Prostate gland (tissue), 2 donors: ENCODE measurements at regions not wholly inside any gene's neighbourhood (a gene's known extent, or its start where the extent isn't known, plus 50 kb on each side); places are given as distances from the start of the nearest gene placed in this dataset.

Experiments
- CTCF ChIP-seq, 4 experiments: fragments of 200-600 bp in 2 of 4; fragments of 450-650 bp in 2 of 4; sonication (generic) in 2 of 4; IDR thresholded peaks; 1 replicate in 3 of 4; 2 replicates in 1 of 4; pipeline ENCODE4 v1.5.1; 2016 to 2019; ENCODE audit warnings: antibody characterized with exemption in 4 of 4, mild to moderate bottlenecking in 2 of 4, moderate library complexity in 2 of 4
- POLR2A ChIP-seq: fragments of 450-650 bp; IDR thresholded peaks from one replicate; pipeline ENCODE4 v1.6.1; 2016; ENCODE audit warnings: antibody characterized with exemption, mild to moderate bottlenecking

GRCh38 chr4:120202222-120202621 lies 135.6 kb upstream of the MAD2L1 start:
- TF ChIP-seq POLR2A (no peak), CTCF (IDR thresholded peaks at IDR 0.05) (no peak)
